Upper lobe of left lung (tissue), 6 donors: ENCODE measurements at regions not wholly inside any gene's neighbourhood (a gene's known extent, or its start where the extent isn't known, plus 50 kb on each side); places are given as distances from the start of the nearest gene placed in this dataset.

Experiments used
- ATAC-seq, 2 donors: fragments of 200-7000 bp; cut with Tn5 transposase; one replicate each; pipeline ENCODE4 v1.9.1; 2022; ENCODE audit warnings: mild to moderate bottlenecking in 2 of 2, moderate library complexity in 2 of 2; ENCODE audit not compliant: low FRiP score in 2 of 2
- DNase-seq, 2 donors: peaks; one replicate each; pipeline ENCODE4 v3.0.0-alpha.2; 2019 to 2020
- H3K27ac ChIP-seq, 4 donors: fragments of 200-600 bp; sonication (generic); one replicate each; pipeline ENCODE4 v1.5.1; 2016 to 2019
- H3K27me3 ChIP-seq, 4 donors: fragments of 200-600 bp; sonication (generic); one replicate each; pipeline ENCODE4 v1.5.1; 2017 to 2019
- H3K36me3 ChIP-seq, 4 donors: fragments of 200-600 bp; sonication (generic); one replicate each; pipeline ENCODE4 v1.5.1; 2016 to 2019
- H3K4me1 ChIP-seq, 4 donors: fragments of 200-600 bp; sonication (generic); one replicate each; pipeline ENCODE4 v1.5.1; 2018 to 2019
- H3K4me3 ChIP-seq, 4 donors: fragments of 200-600 bp; sonication (generic); one replicate each; pipeline ENCODE4 v1.5.1; 2017 to 2019; ENCODE audit warnings: mild to moderate bottlenecking in 2 of 4, moderate library complexity in 1 of 4
- H3K9me3 ChIP-seq, 4 donors: fragments of 200-600 bp; sonication (generic); one replicate each; pipeline ENCODE4 v1.5.1; 2018 to 2019
- CTCF ChIP-seq, 6 experiments: fragments of 450-650 bp in 4 of 6; fragments of 200-600 bp in 2 of 6; sonication (generic) in 2 of 6; IDR thresholded peaks; one replicate each; pipeline ENCODE4 v1.5.1; 2016 to 2019; ENCODE audit warnings: antibody characterized with exemption in 6 of 6
- EP300 ChIP-seq, 4 donors: sonication (generic); formaldehyde crosslinking; IDR thresholded peaks; one replicate each; pipeline ENCODE4 v1.5.1; 2017; ENCODE audit warnings: antibody characterized with exemption in 4 of 4, control low read depth in 2 of 4
- POLR2A ChIP-seq, 4 donors: fragments of 450-650 bp; IDR thresholded peaks; one replicate each; pipeline ENCODE4 v1.5.1; 2016 to 2017; ENCODE audit warnings: antibody characterized with exemption in 4 of 4, mild to moderate bottlenecking in 2 of 4
- POLR2AphosphoS5 ChIP-seq, 2 donors: sonication (generic); formaldehyde crosslinking; IDR thresholded peaks; one replicate each; pipeline ENCODE4 v1.5.1; 2017; ENCODE audit warnings: antibody characterized with exemption in 2 of 2
- WGBS, 2 donors: methylation state at CpG; one replicate each; pipeline ENCODE4 v1.1.5; 2017 to 2018; 5-methylcytosine and 5-hydroxymethylcytosine counted together
- donor health status: DM: no; HTN: no; CAD: no; lungs with moderate emphysema.
- donor health status: DM: no; HTN: yes; CAD: no; lungs with severe emphysema.

GRCh38 chr17:70772761-70773160, 603.4 kb downstream of the KCNJ2 start:
- ATAC-seq (no peak), DNase-seq (no peak)
- H3K27me3 ChIP-seq = no peaks in the 10 kb centered on the region
- H3K36me3 ChIP-seq = no peaks in the 10 kb centered on the region
- H3K9me3 ChIP-seq = no peaks in the 10 kb centered on the region
- TF ChIP-seq CTCF (IDR thresholded peaks at IDR 0.05) (no peak), POLR2A (IDR thresholded peaks at IDR 0.05) (no peak), EP300 (IDR thresholded peaks at IDR 0.05) (no peak), POLR2AphosphoS5 (IDR thresholded peaks at IDR 0.05) (no peak)
- no peak overlapping the region for H3K4me3 ChIP-seq
- H3K4me1 ChIP-seq = no peaks in the 10 kb centered on the region
- WGBS, 2 donors = 69 to 84% methylated on average over 7 of the region's 7 CpGs
- no peak overlapping the region for H3K27ac ChIP-seq

- Histone ChIP-seq H3K27me3 (no peaks in the 10 kb centered on the region), H3K4me3 (no peak overlapping the region), H3K27ac (no peak overlapping the region), H3K4me1 (no peaks in the 10 kb centered on the region), H3K36me3 (no peaks in the 10 kb centered on the region), H3K9me3 (no peaks in the 10 kb centered on the region)
- TF ChIP-seq CTCF (IDR thresholded peaks at IDR 0.05) (no peak), POLR2A (IDR thresholded peaks at IDR 0.05) (no peak), POLR2AphosphoS5 (IDR thresholded peaks at IDR 0.05) (no peak), EP300 (IDR thresholded peaks at IDR 0.05) (no peak)
- ATAC-seq = no peak
- no peak for DNase-seq
- 80 to 87% methylated on average over 1 of the region's 1 CpG for WGBS, 2 donors
Observed at GRCh38 chr17:70773258-70773657, 603.9 kb downstream of the KCNJ2 start.

GRCh38 chr17:70774339-70775117, 605.2 kb downstream of the KCNJ2 start:
- H3K36me3 ChIP-seq = no peaks in the 10 kb centered on the region
- H3K4me3 ChIP-seq = no peak overlapping the region
- no peak overlapping the region for H3K27ac ChIP-seq
- H3K27me3 ChIP-seq = no peaks in the 10 kb centered on the region
- no peaks in the 10 kb centered on the region for H3K4me1 ChIP-seq
- DNase-seq = no peak
- no peak for TF ChIP-seq POLR2A (IDR thresholded peaks at IDR 0.05)
- TF ChIP-seq CTCF (IDR thresholded peaks at IDR 0.05) = no peak
- TF ChIP-seq EP300 (IDR thresholded peaks at IDR 0.05) = no peak
- TF ChIP-seq POLR2AphosphoS5 (IDR thresholded peaks at IDR 0.05) = no peak
- H3K9me3 ChIP-seq = no peaks in the 10 kb centered on the region
- no peak for ATAC-seq

- H3K9me3 ChIP-seq = no peaks in the 10 kb centered on the region
- WGBS, 2 donors = 79 to 85% methylated on average over 2 of the region's 2 CpGs
- H3K36me3 ChIP-seq = no peaks in the 10 kb centered on the region
- DNase-seq (no peak), ATAC-seq (no peak)
- TF ChIP-seq CTCF (IDR thresholded peaks at IDR 0.05) = no peak
- no peak for TF ChIP-seq EP300 (IDR thresholded peaks at IDR 0.05)
- TF ChIP-seq POLR2A (IDR thresholded peaks at IDR 0.05) = no peak
- TF ChIP-seq POLR2AphosphoS5 (IDR thresholded peaks at IDR 0.05) = no peak
- no peak overlapping the region for H3K27ac ChIP-seq
- no peaks in the 10 kb centered on the region for H3K27me3 ChIP-seq
- no peak overlapping the region for H3K4me3 ChIP-seq
- H3K4me1 ChIP-seq = no peaks in the 10 kb centered on the region
Observed at GRCh38 chr17:70775679-70776078, 606.3 kb downstream of the KCNJ2 start.

GRCh38 chr17:70776441-70776840, 607.1 kb downstream of the KCNJ2 start:
- Histone ChIP-seq H3K4me3 (no peak overlapping the region), H3K4me1 (no peaks in the 10 kb centered on the region), H3K36me3 (no peaks in the 10 kb centered on the region), H3K9me3 (no peaks in the 10 kb centered on the region), H3K27ac (no peak overlapping the region), H3K27me3 (no peaks in the 10 kb centered on the region)
- ATAC-seq = no peak
- no peak for TF ChIP-seq POLR2AphosphoS5 (IDR thresholded peaks at IDR 0.05)
- TF ChIP-seq CTCF (IDR thresholded peaks at IDR 0.05) = no peak
- no peak for TF ChIP-seq POLR2A (IDR thresholded peaks at IDR 0.05)
- no peak for TF ChIP-seq EP300 (IDR thresholded peaks at IDR 0.05)
- DNase-seq = no peak
- 66 to 77% methylated on average over 3 of the region's 3 CpGs for WGBS, 2 donors
